H1 (cell line): ENCODE measurements at regions not wholly inside any gene's neighbourhood (a gene's known extent, or its start where the extent isn't known, plus 50 kb on each side); places are given as distances from the start of the nearest gene placed in this dataset.

ENCODE experiments used
- CBX5 ChIP-seq: fragments of 300-800, 300-1000 bp; sonication (generic); IDR thresholded peaks from 2 replicates; pipeline ENCODE4 v1.7.1; 2016; ENCODE audit warnings: antibody characterized with exemption, low read length, low read depth
- CTBP2 ChIP-seq: IDR thresholded peaks from 2 replicates; pipeline ENCODE4 v1.7.0; 2011; ENCODE audit warnings: borderline replicate concordance, mild to moderate bottlenecking, moderate library complexity, mixed read lengths, low read length; ENCODE audit not compliant: insufficient read depth, insufficient read length
- EP300 ChIP-seq, 2 experiments: IDR thresholded peaks; 1 replicate in 1 of 2; 2 replicates in 1 of 2; pipeline ENCODE4 v1.6.1; 2011 to 2012; ENCODE audit warnings: low read depth in 2 of 2, low read length in 2 of 2, mild to moderate bottlenecking in 2 of 2, borderline replicate concordance in 1 of 2, inconsistent platforms in 1 of 2, moderate library complexity in 1 of 2
- EZH2 ChIP-seq: fragments of 200-600 bp; sonication (generic); IDR thresholded peaks from 2 replicates; pipeline ENCODE4 v1.7.1; 2012; ENCODE audit warnings: low read depth, mild to moderate bottlenecking, moderate library complexity, low read length, inconsistent platforms; ENCODE audit not compliant: severe bottlenecking
- JUND ChIP-seq: IDR thresholded peaks from 2 replicates; pipeline ENCODE4 v1.6.1; 2011; ENCODE audit warnings: mild to moderate bottlenecking, improper control_type of control experiment, low read length
- KDM1A ChIP-seq: fragments of 200-600, 300-600 bp; sonication (generic); IDR thresholded peaks from 2 replicates; pipeline ENCODE4 v1.7.1; 2016; ENCODE audit warnings: mild to moderate bottlenecking, low read length, borderline replicate concordance
- POLR2A ChIP-seq, 2 experiments: IDR thresholded peaks; 1 replicate in 1 of 2; 2 replicates in 1 of 2; pipeline ENCODE4 v1.6.1; 2011; ENCODE audit warnings: low read depth in 2 of 2, low read length in 2 of 2, mild to moderate bottlenecking in 2 of 2; ENCODE audit errors: control extremely low read depth in 1 of 2
- POLR2AphosphoS5 ChIP-seq: IDR thresholded peaks from 2 replicates; pipeline ENCODE4 v1.6.1; 2011; ENCODE audit warnings: low read depth, low read length
- RNF2 ChIP-seq: fragments of 200-900, 300-1000 bp; sonication (generic); IDR thresholded peaks from 2 replicates; pipeline ENCODE4 v1.7.1; 2016; ENCODE audit warnings: borderline replicate concordance, low read depth, mild to moderate bottlenecking, antibody characterized with exemption, low read length; ENCODE audit not compliant: poor library complexity, severe bottlenecking; ENCODE audit errors: missing control alignments
- SP1 ChIP-seq: IDR thresholded peaks from 2 replicates; pipeline ENCODE4 v1.6.1; 2011; ENCODE audit warnings: low read depth, low read length
- TAF1 ChIP-seq: IDR thresholded peaks from 2 replicates; pipeline ENCODE4 v1.6.1; 2011; ENCODE audit warnings: mild to moderate bottlenecking, low read depth, low read length
- TEAD4 ChIP-seq: IDR thresholded peaks from 2 replicates; pipeline ENCODE4 v1.6.1; 2012; ENCODE audit warnings: low read depth, low read length, inconsistent platforms, mixed read lengths
- ZNF274 ChIP-seq: IDR thresholded peaks from 2 replicates; pipeline ENCODE4 v1.7.0; 2012; ENCODE audit warnings: low read length, borderline replicate concordance; ENCODE audit errors: extremely low read depth
- TF ChIP-seq, protein P1 (sequence below), 3 experiments: IDR thresholded peaks; 1 replicate in 2 of 3; 2 replicates in 1 of 3; pipeline versions ENCODE4 v1.5.1 to v1.6.1; 2011; ENCODE audit warnings: low read length in 3 of 3, mild to moderate bottlenecking in 3 of 3, inconsistent platforms in 2 of 3, low read depth in 1 of 3, moderate library complexity in 1 of 3; ENCODE audit not compliant: insufficient read depth in 1 of 3; ENCODE audit errors: control extremely low read depth in 1 of 3

GRCh38 chr2:45237128-45237527 is 227.9 kb upstream of the SIX2 start:
- TF ChIP-seq POLR2AphosphoS5 (no peak), CBX5 (no peak), RNF2 (no peak), JUND (no peak), ZNF274 (no peak), TAF1 (no peak), SP1 (no peak), POLR2A (IDR thresholded peaks at IDR 0.05; ENCODE audit: control extremely low read depth in 1 of 2, low read depth in 2 of 2, low read length in 2 of 2) (no peak), EZH2 (no peak), TEAD4 (no peak), KDM1A (no peak), CTBP2 (no peak), EP300 (IDR thresholded peaks at IDR 0.05; ENCODE audit: borderline replicate concordance in 1 of 2, low read depth in 2 of 2, low read length in 2 of 2) (no peak)
- TF ChIP-seq, protein P1, sequence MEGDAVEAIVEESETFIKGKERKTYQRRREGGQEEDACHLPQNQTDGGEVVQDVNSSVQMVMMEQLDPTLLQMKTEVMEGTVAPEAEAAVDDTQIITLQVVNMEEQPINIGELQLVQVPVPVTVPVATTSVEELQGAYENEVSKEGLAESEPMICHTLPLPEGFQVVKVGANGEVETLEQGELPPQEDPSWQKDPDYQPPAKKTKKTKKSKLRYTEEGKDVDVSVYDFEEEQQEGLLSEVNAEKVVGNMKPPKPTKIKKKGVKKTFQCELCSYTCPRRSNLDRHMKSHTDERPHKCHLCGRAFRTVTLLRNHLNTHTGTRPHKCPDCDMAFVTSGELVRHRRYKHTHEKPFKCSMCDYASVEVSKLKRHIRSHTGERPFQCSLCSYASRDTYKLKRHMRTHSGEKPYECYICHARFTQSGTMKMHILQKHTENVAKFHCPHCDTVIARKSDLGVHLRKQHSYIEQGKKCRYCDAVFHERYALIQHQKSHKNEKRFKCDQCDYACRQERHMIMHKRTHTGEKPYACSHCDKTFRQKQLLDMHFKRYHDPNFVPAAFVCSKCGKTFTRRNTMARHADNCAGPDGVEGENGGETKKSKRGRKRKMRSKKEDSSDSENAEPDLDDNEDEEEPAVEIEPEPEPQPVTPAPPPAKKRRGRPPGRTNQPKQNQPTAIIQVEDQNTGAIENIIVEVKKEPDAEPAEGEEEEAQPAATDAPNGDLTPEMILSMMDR (IDR thresholded peaks at IDR 0.05; ENCODE audit: control extremely low read depth in 1 of 3, insufficient read depth in 1 of 3, low read depth in 1 of 3, low read length in 3 of 3), result no peak
